GM18498 (cell line): ENCODE measurements at regions not wholly inside any gene's neighbourhood (a gene's known extent, or its start where the extent isn't known, plus 50 kb on each side); places are given as distances from the start of the nearest gene placed in this dataset.

Source experiments
- ATAC-seq: cut with Tn5 transposase; IDR thresholded peaks from one replicate; pipeline ENCODE4 v1.9.1; 2021; ENCODE audit warnings: mild to moderate bottlenecking, moderate library complexity; ENCODE audit not compliant: unreplicated experiment

DNA sequence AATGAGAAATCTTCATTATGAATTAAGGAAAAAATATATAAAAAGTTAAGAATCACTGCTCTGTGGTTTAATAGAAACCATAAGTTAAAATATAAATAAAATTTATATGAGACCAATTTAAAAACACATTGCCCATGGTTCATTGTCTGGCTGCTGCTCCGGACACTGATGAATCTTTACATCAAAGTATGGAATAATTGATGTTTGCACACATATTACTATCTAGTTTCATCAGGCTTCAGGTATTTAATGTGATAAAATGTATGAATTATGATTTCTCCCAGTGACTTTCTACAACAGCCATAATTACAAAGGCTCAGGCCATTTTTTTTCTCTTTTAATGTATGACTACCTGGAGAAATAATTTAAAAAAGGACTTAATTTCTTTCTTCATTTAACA is 599.1 kb upstream of the PRMT6 start:
- ATAC-seq, result no peak

DNA sequence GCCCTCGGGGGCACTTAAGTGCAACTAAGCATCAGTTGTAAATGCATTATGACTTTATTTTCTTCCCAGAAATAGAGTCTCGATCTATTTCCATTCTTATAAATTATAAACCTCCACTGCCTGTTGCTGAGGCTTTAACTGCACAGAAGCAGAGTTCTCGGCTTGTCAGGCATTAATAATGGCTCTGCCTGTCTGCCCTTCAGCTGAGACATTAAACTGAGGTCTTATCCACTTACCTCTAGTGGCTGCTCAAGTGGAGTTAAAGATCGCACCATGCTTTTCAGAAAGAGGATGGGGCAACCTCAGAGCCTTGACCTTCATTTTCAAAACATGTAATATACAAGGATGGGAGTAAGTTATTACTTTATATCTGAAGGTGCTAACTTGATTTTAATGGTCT is 597.6 kb upstream of the PRMT6 start:
- no peak for ATAC-seq

DNA sequence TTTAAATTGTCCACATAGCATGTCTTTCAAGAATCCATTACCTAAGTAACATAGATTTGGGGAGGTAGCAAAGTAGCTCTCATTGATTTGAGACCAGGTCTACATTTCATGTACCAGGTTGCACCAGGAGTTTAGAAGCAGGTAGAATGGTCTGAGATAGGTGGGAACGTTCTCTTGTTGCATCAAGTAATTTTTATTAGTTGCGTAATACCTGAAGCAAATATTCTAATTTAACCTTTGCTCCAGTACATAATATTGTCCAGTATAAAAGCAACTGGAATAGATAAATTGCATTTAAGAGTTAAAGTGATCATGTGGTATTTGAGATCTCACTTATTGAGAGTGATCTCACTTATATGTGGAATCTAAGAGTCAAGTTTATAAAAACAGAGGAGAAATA is 597.1 kb upstream of the PRMT6 start:
- no peak for ATAC-seq

DNA sequence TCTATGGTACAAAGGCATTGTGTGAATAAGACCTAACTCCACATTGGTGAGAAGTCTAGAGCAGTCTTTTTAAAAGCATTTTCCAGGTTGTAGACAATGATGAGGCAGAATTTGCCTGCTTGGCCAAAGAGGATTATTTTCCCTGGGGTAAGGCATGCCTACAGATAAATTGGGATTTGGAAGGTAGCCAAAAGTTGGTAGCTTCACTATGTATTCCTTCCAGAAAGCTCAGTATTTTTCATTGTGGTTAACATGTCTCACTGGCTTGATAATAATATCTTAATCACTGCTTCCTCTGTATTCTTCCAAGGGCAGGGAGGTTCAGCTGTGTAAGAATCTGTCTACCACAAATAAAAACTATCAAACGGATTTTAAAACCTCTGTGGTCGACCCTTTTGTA is 590.8 kb upstream of the PRMT6 start:
- no peak for ATAC-seq

DNA sequence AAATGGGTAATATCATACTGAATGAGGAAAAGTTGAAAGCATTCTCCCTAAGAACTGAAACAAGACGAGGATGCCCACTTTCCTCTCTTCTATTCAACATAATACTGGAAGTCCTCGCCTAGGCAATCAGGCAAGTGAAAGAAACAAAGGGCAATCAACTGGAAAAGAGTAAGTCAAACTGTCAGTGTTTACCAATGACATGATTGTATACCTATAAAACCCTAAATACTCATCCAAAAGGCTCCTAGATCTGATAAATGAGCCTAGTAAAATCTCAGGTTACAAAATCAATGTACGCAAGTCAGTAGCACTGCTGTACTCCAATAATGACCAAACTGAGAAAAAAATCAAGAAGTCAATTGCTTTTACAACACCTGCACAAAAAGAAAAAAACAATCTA is 575.8 kb upstream of the PRMT6 start:
- no peak for ATAC-seq

DNA sequence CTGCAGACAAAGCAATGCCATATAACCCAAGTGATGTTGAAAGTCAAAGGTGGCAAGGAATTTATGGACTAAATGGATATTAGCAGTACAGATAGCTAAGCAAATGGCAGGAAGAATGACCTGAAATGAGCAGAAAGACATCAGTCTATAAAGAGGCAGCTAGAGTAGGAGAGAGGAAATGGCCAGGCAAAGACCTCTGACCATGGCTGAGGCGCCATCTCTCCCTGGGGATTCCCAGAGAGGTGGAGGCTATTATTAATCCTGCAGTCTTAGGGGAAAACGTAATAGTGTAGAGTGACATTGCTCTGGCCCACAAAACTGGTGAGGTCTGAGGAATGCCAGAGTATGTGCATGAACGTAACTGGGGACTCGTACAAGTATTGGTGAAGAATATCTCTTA is 563.6 kb upstream of the PRMT6 start:
- no peak for ATAC-seq

DNA sequence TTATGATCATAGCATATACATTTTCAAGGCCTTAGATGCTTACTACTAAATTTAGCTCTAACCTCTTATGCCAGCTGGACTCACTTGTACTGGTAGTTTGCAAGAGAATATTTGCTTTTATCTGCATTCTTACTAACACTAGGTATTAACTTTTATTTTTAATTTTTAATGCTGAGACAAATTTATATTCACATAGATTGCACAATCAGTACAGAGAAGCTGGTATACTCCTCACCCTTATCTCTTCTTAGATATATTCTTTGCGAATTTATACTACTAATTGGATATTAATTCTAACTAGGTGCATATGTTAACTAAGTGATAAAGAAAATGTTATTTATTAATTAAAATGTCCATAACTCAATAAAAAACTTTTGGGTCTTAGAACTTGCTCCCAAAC is 561.8 kb upstream of the PRMT6 start:
- ATAC-seq, result no peak

DNA sequence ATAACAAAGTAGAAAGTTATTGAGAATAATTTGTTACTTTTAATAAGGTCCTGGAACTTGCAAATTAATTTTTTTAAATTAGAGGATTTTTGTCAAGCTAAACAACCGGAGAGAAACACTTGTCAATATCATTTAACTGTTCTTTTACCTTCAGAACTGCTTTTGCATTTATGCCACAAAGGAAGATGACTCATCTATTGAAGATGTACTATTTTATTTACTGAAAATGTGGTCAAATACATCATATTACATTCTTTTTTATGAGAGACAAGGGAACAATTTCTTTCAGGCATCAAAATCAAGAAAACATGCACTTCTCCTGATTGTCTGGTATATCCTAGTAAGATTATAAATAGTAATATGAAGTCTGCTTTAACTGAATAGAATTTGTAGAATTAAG is 558.2 kb upstream of the PRMT6 start:
- no peak for ATAC-seq

DNA sequence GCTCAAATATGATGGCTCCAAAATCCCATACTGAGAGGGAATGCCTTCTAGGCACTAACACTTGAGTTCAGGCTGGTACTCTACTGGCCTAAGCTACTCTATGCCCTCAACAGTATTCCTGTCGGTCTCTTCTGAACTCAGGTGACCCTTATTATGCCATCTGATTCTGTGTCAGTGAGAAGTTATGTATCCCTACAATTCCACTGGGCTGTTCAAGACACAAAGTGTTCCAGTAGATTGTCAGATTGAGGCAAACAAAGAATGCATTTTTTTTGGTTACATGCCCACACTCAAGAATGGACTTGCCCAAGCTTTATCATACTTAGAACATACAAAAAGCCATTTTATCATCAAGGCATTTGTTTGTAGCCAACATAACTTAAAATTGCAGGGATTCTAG is 553.8 kb upstream of the PRMT6 start:
- no peak for ATAC-seq

DNA sequence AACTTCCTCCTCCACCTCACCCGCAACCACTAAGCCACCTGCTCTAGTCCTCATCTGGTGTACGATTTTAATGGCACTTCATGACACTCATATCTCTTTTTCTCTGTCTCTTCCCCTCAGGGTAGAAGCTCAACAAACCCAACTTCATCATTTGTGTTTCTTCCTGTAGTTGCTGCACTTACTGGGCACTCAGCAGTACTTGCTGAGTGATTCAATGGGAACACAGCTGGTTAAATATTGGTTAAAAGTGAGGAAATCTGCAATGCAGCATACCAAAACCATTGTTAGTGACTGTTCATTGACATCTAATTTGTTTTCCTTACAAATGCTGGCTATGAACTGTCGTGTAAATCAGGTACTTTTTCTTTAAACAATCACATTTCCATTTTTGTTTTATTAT is 541.1 kb upstream of the PRMT6 start:
- no peak for ATAC-seq

DNA sequence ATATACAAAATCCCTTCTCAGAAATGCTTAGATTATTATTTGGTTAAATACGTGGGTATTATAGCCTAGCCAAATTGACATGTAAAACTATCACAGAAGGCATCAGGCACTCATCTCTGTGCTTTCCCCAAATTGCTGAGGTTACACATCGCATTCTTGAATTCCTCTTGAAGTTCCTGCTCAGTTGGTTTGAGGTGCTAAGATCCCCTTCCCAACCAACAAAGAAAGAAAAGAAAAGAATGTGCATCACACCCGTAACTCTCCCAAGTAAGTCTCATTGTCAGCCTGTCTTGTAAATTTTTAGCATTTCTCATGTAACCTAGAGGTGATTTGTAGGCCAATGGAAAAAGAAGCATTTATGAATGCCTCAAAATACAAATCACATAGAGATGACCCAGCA is 539.2 kb upstream of the PRMT6 start:
- ATAC-seq, result no peak

DNA sequence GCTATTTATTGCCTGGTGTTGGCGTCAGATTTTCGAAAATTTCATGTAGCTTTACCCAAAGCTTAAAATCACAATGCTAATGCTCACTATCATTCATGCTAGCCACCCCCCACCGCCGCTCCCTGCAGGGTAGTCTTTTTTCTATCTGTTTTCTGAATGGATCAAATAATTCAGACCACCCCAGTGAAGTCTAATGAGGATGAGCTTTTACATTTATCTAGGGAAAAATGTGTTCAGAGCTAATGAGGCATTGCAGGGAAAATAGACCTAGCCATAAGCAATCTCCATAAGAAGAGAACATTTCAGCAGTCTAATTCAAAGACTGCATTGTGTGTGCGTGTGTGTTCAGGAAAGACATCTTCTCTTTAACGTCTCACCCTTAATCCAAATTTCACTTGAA is 533.0 kb upstream of the PRMT6 start:
- no peak for ATAC-seq

DNA sequence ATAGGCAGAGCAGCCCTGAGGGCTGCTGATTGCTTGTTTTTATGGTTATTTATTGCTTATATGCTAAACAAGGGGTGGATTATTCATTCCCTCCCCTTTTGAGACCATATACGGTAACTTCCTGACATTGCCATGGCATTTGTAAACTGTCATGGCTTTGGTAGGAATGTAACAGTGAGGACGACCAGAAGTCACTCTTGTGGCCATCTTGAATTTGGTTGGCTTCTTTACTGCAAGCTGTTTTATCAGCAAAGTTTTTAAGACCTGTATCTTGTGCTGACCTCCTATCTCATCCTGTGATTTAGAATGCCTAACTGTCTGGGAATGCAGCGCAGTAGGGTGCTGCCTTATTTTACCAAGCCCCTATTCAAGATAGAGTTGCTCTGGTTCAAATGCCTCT is 531.8 kb upstream of the PRMT6 start:
- no peak for ATAC-seq

DNA sequence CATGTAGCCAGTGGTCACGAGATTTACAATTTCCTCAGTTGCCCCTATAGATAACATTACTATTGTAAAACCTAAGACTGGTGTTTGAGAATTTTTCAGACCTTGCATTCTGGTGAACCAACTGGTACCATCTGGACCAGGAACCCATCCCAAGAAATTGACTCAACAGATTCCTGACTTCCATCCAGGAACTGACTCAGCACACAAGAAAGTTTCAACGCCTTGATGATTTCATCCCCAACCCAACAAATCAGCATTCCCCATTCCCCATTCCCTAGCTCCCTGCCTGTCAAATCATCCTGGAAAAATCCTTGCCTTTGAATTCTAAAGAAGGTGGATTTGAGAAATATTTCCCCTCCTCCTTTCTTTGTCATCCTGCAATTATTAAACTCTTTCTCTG is 529.8 kb upstream of the PRMT6 start:
- ATAC-seq, result no peak

DNA sequence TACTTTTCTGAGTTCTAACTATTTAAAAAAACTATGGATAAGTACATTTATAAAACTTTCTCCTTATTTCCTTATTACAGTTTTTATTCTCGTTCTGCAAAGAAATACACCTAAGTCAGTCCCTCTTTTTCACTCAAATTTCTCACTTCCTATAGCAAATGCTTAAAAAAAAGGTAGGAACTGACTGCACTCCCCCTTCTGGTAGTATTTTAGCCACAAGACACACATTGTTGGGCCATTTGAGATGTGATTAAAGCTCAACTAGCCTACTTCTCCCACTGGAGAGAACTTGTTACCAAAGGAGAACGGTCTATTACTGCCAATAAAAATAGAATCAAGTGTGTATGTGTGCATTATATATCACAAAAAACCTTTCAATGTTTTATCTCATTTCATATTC is 521.9 kb upstream of the PRMT6 start:
- no peak for ATAC-seq

DNA sequence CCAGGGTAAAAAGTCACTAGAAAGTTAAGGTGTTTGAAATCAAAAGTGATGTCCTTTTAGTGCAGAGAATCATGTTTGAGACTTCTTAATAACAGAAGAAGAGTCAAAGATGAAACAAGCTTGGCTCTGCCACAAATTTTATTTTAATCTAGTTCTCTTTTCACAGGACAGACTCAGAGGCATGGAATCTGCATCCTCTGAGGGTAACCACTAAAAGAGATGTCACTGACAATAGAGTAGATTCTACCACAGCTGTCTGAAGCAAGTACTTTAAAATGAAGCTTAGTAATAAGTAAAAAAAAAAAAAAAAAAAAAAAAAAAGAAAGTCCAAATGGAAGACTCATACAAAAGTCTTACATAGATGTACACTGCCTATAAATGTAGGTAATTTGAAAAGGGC is 519.7 kb upstream of the PRMT6 start:
- no peak for ATAC-seq

DNA sequence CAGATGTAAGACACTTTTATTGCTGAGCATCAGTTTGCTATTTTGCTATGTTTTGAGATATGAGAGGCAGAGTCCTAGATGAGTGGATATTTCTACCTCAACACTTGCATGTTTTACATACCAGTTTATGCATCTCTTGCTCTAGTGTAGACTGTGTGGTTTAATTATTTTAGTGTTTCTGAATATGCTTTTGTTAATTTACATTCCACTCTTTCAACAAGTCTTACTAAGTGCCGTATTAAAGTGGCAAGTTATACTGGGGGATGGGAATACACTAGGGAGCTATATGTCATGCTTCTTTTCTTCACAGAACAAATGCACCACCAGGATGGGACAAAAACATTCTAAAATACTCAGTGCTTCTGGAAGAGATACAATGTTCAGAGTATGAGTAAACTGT is 507.7 kb upstream of the PRMT6 start:
- ATAC-seq, result no peak

DNA sequence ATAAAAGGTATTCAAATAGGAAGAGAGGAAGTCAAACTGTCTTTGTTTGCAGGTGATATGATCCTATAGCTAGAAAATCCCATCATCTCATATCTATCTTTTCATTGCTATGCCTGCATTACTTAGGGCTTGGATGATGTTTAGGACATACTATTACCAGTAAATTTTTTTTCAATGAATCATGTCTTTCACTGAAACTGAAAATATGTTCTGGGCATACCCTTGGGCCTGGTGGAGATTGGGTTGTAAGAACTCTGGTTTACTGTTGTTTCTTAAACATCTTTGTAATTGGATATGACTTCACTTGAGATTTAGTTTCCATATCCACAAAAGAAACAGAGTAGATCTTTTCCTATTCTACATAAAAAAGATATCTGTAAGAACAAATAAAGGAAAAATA is 502.2 kb upstream of the PRMT6 start:
- no peak for ATAC-seq

DNA sequence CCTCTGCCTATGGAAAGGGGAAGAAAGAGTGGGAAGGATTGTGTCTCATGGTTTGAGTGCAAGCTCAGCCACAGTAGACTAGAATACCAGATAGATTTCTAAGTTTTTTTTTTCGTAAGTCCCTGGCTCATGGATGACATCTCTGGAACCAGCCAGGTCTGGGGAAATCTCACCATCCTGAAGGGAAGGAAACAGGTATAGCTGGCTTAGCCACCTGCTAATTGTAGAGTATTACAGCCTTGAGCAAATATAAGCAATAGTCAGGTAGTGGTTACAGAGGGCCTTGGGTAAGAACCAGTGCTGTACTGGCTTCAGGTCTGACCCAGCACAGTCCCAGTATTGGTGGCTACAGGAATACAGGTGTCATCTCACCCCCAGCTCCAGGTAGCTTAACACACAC is 500.9 kb upstream of the PRMT6 start:
- no peak for ATAC-seq

DNA sequence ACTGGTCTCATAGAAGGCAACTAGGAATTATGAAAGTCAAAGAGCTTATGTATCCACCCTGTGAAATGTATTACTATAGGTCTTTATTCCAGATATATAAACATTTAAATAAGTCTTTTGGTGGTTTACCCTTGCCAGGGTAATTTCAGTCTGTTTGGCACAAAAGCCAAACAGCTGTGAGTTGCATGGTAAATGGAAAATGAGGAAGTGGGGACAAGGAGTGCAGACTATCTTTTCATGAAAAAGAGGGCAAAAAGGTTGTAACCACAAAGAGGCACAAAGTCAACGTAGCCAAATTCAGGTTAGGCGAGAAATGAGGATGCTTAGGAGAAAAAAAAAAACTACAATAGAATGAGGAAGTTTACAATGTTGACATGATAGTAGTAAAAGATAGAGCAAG is 492.3 kb upstream of the PRMT6 start:
- ATAC-seq, result no peak

DNA sequence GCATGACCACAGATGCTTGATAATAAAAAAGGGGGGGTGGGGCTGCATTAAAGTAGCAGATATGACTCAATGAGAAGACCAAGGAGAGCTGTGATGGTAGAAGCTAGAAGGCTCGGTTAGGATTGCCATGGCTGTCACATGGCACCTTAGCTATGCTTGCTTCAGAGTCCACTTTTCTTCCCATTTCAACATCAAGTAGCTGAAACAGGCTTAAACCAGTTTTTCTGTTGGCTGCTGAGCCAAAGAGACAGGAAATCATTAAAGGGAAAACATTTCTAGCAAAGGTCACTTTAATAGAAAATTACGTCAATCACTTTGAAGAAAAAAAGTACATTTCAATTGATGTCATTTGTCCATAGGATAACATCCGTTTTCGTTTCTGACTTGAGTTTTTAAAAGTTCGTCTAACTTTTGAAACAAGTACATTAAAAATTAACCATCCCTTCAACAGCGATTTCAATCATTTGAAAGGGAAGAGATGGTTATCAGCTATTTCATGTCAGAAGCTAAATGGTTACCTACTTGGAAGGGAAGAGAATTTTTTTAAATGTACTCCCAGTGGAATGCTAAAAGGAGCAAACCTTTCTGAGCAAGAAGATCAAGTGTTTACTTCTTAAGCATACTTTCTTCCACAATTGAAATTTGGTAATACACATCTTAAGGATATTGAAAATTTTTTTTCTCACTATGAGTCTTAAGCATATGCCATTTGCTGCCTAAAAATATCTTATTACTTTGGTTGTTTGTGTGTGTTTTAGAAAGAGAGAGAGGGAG is 488.1 kb upstream of the PRMT6 start:
- ATAC-seq, result no peak

DNA sequence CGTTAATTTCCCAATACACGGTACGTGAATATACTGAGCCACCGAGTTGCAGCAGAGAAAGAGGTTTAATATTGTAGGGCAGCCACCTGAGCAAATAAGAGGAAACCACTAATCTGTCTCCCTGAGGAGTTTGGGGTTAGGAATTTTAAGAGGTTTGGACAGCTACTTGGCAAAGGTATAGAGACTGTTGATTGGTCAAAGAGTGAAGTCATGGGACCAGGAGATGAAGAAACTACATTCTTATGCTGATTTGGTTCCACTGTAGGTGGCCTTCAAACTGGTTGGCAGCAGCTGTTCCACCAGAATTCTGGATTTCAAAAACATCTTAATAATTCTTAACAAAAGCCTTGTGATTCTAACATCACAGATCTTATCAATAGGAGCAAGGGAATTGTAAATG is 485.4 kb upstream of the PRMT6 start:
- no peak for ATAC-seq

DNA sequence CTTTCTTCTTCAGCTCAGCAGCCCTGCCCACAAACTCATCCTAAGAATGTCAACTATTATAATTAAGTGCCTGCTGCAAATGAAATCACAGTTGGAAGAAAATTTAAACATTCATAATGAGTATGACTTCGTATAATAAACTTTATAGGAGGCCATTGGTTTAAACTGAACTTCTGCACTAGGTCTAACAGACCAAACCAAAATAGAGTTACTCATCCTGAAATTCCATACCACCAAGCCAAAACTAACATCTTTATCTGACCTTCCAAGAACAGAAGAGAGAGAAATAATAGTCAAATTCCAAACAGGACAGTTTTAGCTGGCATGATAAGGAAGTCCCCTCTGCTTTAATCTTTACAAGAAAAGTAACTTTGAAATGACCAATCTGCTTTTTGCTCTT is 472.4 kb upstream of the PRMT6 start:
- no peak for ATAC-seq
